Spleen (tissue), 7 donors: ENCODE measurements at regions not wholly inside any gene's neighbourhood (a gene's known extent, or its start where the extent isn't known, plus 50 kb on each side); places are given as distances from the start of the nearest gene placed in this dataset.

ENCODE experiments used
- CTCF ChIP-seq, 11 experiments: fragments of 200-600 bp in 7 of 11; fragments of 450-650 bp in 4 of 11; sonication (generic) in 4 of 11; IDR thresholded peaks in 8 of 11; conservative IDR thresholded peaks in 3 of 11; 1 replicate in 7 of 11; 2 replicates in 4 of 11; pipeline versions ENCODE4 v1.4.0 to v1.8.0; 2016 to 2021; ENCODE audit warnings: antibody characterized with exemption in 11 of 11, inconsistent platforms in 4 of 11, mild to moderate bottlenecking in 1 of 11
- POLR2AphosphoS5 ChIP-seq, 3 donors: sonication (generic); formaldehyde crosslinking; IDR thresholded peaks; one replicate each; pipeline ENCODE4 v1.5.1; 2017; ENCODE audit warnings: antibody characterized with exemption in 3 of 3
- donor health status: DM: no; HTN: no; CAD: no; lungs with moderate emphysema.
- donor health status: DM: no; HTN: no; CAD: no.
- donor health status: DM: no; HTN: no; CAD: no.

- TF ChIP-seq CTCF (IDR thresholded peaks at IDR 0.05 in 8 of 11, conservative IDR thresholded peaks at IDR 0.05 in 3 of 11) (no peak), POLR2AphosphoS5 (IDR thresholded peaks at IDR 0.05) (no peak)
Measured at GRCh38 chr4:34091451-34091850, 2152.9 kb downstream of the ARAP2 start.
